OCI-LY3 (cell line): ENCODE measurements at regions not wholly inside any gene's neighbourhood (a gene's known extent, or its start where the extent isn't known, plus 50 kb on each side); places are given as distances from the start of the nearest gene placed in this dataset.

Source experiments
- H2AFZ ChIP-seq: fragments of 200-600, 300-600 bp; shearing (Covaris generic); 2 replicates; pipeline ENCODE4 v1.6.0; 2014; ENCODE audit warnings: antibody characterized with exemption, low read depth, low read length
- H3K27ac ChIP-seq: fragments of 200-600, 300-600 bp; sonication (generic); 2 replicates; pipeline ENCODE4 v1.5.1; 2014; ENCODE audit warnings: mild to moderate bottlenecking, low read length, moderate library complexity, mixed read lengths
- H3K27me3 ChIP-seq: fragments of 200-600, 300-600 bp; sonication (generic); 2 replicates; pipeline ENCODE4 v1.6.1; 2014; ENCODE audit warnings: low read depth, low read length, mixed read lengths
- H3K36me3 ChIP-seq: fragments of 200-600, 300-600 bp; sonication (generic); replicated peaks from 2 replicates; pipeline ENCODE3; 2014; ENCODE audit warnings: low read depth, low read length, mixed read lengths
- H3K4me1 ChIP-seq: fragments of 300-600, 200-600 bp; sonication (generic); 2 replicates; pipeline ENCODE4 v1.6.1; 2014; ENCODE audit warnings: low read length, mixed read lengths
- H3K4me2 ChIP-seq: fragments of 200-600, 300-600 bp; sonication (generic); 2 replicates; pipeline ENCODE4 v1.6.1; 2014; ENCODE audit warnings: low read length, mixed read lengths
- H3K4me3 ChIP-seq: fragments of 300-600, 200-600 bp; sonication (generic); 2 replicates; pipeline ENCODE4 v1.5.1; 2014; ENCODE audit warnings: antibody characterized with exemption, mild to moderate bottlenecking, low read length, moderate library complexity
- H3K79me2 ChIP-seq: fragments of 300-600, 200-600 bp; shearing (Covaris generic); 2 replicates; pipeline ENCODE4 v1.6.1; 2014; ENCODE audit warnings: mild to moderate bottlenecking, low read length, mixed read lengths
- H3K9ac ChIP-seq: fragments of 300-600, 200-600 bp; shearing (Covaris generic); 2 replicates; pipeline ENCODE4 v1.6.0; 2014; ENCODE audit warnings: mild to moderate bottlenecking, low read length, moderate library complexity
- H3K9me3 ChIP-seq: fragments of 200-600, 300-600 bp; shearing (Covaris generic); 2 replicates; pipeline ENCODE4 v1.6.1; 2014; ENCODE audit warnings: low read length, mixed read lengths; ENCODE audit not compliant: insufficient read depth
- H4K20me1 ChIP-seq: fragments of 200-600, 300-600 bp; sonication (generic); 2 replicates; pipeline ENCODE4 v1.6.1; 2016; ENCODE audit warnings: low read length, mixed read lengths; ENCODE audit not compliant: insufficient read depth
- EZH2phosphoT487 ChIP-seq: fragments of 200-600 bp; shearing (Covaris generic); IDR thresholded peaks from 2 replicates; pipeline ENCODE4 v1.6.1; 2018; ENCODE audit warnings: antibody characterized with exemption, mixed run types, low read depth
- TF ChIP-seq, protein P1 (sequence below): fragments of 200-600, 300-600 bp; sonication (generic); IDR thresholded peaks from 2 replicates; pipeline ENCODE4 v1.5.1; 2014; ENCODE audit warnings: antibody characterized with exemption, low read length, low read depth

DNA sequence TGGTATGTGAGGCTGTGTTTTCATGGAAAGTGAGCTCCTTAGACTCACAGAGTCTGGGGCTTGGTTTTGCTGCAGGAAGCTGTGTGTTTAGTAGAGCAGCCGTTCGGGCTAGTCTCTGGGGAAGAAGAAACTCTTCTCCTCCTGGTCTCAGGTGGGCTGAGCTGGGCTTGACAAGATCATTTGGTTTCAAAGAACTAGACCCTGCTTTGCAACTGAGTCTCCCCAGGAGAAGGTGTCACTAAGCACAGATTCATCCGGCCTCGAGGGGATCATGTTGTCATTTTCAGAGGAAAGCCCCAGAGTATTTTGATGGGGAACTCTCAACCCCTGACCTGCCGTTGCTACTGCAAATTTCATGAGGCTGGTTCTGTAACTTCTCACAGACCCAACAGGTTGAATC is 188.5 kb downstream of the FAM43A start:
- Histone ChIP-seq H3K9ac (no peak overlapping the region), H2AFZ (no peak overlapping the region), H3K79me2 (no peaks in the 10 kb centered on the region), H3K27me3 (peaks cover 14% of the 10 kb centered on the region), H3K4me1 (peaks cover 25% of the 10 kb centered on the region), H3K4me3 (no peak overlapping the region), H3K4me2 (no peak overlapping the region), H3K9me3 (peaks cover 4% of the 10 kb centered on the region; the same call in 1 of the 2 replicates), H3K36me3 (no peaks in the 10 kb centered on the region), H4K20me1 (no peaks in the 10 kb centered on the region), H3K27ac (no peak overlapping the region)
- TF ChIP-seq, protein P1, sequence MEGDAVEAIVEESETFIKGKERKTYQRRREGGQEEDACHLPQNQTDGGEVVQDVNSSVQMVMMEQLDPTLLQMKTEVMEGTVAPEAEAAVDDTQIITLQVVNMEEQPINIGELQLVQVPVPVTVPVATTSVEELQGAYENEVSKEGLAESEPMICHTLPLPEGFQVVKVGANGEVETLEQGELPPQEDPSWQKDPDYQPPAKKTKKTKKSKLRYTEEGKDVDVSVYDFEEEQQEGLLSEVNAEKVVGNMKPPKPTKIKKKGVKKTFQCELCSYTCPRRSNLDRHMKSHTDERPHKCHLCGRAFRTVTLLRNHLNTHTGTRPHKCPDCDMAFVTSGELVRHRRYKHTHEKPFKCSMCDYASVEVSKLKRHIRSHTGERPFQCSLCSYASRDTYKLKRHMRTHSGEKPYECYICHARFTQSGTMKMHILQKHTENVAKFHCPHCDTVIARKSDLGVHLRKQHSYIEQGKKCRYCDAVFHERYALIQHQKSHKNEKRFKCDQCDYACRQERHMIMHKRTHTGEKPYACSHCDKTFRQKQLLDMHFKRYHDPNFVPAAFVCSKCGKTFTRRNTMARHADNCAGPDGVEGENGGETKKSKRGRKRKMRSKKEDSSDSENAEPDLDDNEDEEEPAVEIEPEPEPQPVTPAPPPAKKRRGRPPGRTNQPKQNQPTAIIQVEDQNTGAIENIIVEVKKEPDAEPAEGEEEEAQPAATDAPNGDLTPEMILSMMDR, result no peak
- TF ChIP-seq EZH2phosphoT487, result no peak

DNA sequence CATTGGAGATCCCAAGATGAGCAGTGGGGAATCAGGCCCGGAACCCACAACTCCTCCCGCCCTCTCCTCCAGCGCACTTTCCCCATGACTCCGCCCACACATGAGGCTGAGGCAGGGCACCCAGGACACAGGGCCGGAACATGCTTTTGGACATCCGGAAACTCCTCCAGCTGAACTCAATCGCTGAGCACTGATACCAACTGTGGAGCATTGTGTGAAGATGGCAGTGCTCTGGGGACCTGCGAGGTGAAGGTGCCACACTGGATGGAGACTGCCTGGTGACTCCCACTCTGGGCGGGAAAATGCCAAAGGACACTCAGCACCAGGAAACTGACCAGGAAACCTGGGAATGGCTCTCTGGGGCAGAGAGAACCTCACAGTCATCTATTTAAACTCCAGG is 189.1 kb downstream of the FAM43A start:
- Histone ChIP-seq H3K27ac (no peak overlapping the region), H3K9ac (no peak overlapping the region), H2AFZ (no peak overlapping the region), H4K20me1 (no peaks in the 10 kb centered on the region), H3K36me3 (no peaks in the 10 kb centered on the region), H3K79me2 (no peaks in the 10 kb centered on the region), H3K4me2 (no peak overlapping the region), H3K9me3 (peaks cover 3% of the 10 kb centered on the region; the same call in 1 of the 2 replicates), H3K27me3 (peaks cover 14% of the 10 kb centered on the region), H3K4me1 (peaks cover 25% of the 10 kb centered on the region), H3K4me3 (no peak overlapping the region)
- TF ChIP-seq, protein P1, result no peak
- no peak for TF ChIP-seq EZH2phosphoT487

DNA sequence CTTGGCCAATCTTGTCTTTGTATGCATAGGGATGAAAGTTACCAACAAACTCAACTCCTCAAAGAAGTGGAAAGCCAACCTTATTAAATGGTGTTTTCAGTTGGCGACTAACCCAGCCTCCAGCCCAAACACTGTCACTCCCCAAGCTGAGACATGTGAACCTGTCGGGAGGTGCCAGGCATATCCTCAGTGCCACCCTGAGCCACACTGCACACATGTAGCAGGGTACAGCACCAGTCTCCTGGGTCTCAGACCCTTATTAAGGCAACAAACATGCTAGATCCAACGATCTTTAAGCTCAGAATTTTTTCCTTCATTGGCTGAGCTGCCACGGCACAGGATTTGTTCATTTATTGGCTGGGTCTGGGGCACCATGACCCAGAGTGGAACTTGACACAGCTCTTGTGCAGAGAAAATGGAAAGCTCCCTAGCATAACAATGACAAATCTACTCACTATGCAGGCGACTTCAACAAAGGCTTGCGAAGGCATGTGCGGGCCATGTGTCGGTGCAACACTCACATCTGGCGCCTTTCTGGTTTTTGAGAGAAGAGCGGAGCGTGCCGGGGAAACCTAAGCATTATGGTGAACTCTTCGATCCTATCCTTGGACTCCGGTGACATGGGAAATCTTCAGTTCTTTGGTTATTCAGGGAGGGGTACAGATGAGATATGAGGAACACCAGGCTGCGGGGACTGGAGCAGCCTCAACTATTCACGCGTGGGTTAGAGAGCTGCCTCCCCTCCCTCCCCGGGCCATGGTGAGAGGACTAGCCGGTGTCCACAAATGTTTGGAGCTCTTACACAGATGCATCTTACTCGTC is 190.1 kb downstream of the FAM43A start:
- Histone ChIP-seq H3K79me2 (no peaks in the 10 kb centered on the region), H3K9ac (no peak overlapping the region), H2AFZ (no peak overlapping the region), H3K36me3 (no peaks in the 10 kb centered on the region), H3K4me2 (no peak overlapping the region), H3K4me3 (no peak overlapping the region), H3K9me3 (no peaks in the 10 kb centered on the region), H4K20me1 (no peaks in the 10 kb centered on the region), H3K4me1 (peaks cover 22% of the 10 kb centered on the region), H3K27me3 (peaks cover 14% of the 10 kb centered on the region), H3K27ac (no peak overlapping the region)
- TF ChIP-seq, protein P1, result no peak
- TF ChIP-seq EZH2phosphoT487, result no peak

DNA sequence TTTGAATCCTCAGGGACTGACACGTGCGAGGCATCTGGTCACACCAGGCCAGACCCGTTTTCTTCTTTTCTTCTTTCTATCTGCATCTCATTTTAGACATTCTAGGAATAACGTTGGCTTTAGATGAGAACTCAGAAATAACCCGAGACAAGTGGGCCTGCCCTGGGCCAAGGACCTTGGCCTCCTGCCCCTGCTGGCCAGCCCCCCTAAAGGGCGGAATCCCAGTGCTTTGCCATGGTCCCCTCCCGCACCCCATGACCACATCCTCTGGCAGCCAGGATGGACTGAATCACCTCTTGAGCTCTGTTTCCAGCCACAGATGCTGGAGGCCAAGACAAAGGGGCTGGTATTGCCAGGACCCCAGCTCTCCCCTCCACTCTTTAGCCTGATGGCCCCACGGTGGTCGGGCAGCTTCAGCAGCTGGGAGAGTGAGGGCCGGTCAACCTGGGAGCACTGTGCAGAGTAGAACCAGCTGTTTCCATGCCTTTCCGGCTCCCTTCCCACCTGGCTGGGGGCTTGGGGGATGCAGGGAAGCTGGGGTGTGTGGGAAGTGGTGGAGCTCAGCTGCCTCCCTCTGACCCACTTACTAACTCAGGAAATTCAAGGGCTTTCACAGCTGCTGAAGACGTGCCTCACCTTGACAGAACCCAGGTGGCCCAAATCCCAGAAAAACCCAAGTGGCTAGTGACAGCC is 190.9 kb downstream of the FAM43A start:
- peaks cover 15% of the 10 kb centered on the region for H3K4me1 ChIP-seq
- H3K79me2 ChIP-seq, result no peaks in the 10 kb centered on the region
- TF ChIP-seq, protein P1, result no peak
- TF ChIP-seq EZH2phosphoT487, result no peak

More for the DNA sequence above, 190.9 kb downstream of the FAM43A start:
- H3K27ac ChIP-seq, result no peak overlapping the region
- H3K27me3 ChIP-seq, result peaks cover 14% of the 10 kb centered on the region
- H3K9ac ChIP-seq, result no peak overlapping the region
- H3K9me3 ChIP-seq, result no peaks in the 10 kb centered on the region
- H3K36me3 ChIP-seq, result no peaks in the 10 kb centered on the region
- no peak overlapping the region for H3K4me3 ChIP-seq
- H2AFZ ChIP-seq, result no peak overlapping the region
- no peaks in the 10 kb centered on the region for H4K20me1 ChIP-seq
- H3K4me2 ChIP-seq, result no peak overlapping the region
